GM12878 (cell line): ENCODE measurements at regions not wholly inside any gene's neighbourhood (a gene's known extent, or its start where the extent isn't known, plus 50 kb on each side); places are given as distances from the start of the nearest gene placed in this dataset.

Experiments
- ATAC-seq: fragments of 200-7000 bp; cut with Tn5 transposase; 3 replicates; pipeline ENCODE4 v1.9.1; 2020; ENCODE audit warnings: mild to moderate bottlenecking, moderate library complexity
- BruUV-seq: library from RNA; stranded (reverse); fragments of 400-500 nt; replicated peaks from 2 replicates; lab custom pipeline; 2021; lab: Mats Ljungman, UMichigan
- CTCF ChIA-PET: fragments of 300-600 bp; sonication (Branson Sonifier 250); formaldehyde crosslinking; extraction: SDS; loops from one replicate; lab custom pipeline; 2021; ENCODE audit warnings: inconsistent platforms; lab: Yijun Ruan, JAX
- POLR2A ChIA-PET: fragments of 350-600 bp; formaldehyde crosslinking; extraction: SDS; loops from one replicate; lab custom pipeline; 2021; ENCODE audit warnings: inconsistent platforms; lab: Charles Lee
- RAD21 ChIA-PET: fragments of 300-600 bp; sonication (Branson Sonifier 250); formaldehyde crosslinking; loops from one replicate; lab custom pipeline; 2023; ENCODE audit warnings: antibody characterized with exemption; ENCODE audit not compliant: unreplicated experiment; lab: Charles Lee
- SMC1A ChIA-PET: fragments of 300-600 bp; sonication (Branson Sonifier 250); formaldehyde crosslinking; loops from one replicate; lab custom pipeline; 2023; ENCODE audit not compliant: unreplicated experiment, uncharacterized antibody; lab: Charles Lee
- DNase-seq: peaks from one replicate; pipeline ENCODE4 v3.0.0-alpha.2; 2011; ENCODE audit warnings: low read depth, low spot score
- FAIRE-seq: peaks from 3 replicates; lab custom pipeline; 2011; peaks lifted over from hg19 to GRCh38; lab: Jason Lieb, UNC
- H2AFZ ChIP-seq: 2 replicates; pipeline ENCODE4 v1.6.0; 2011; ENCODE audit warnings: low read depth, low read length, control low read depth; ENCODE audit not compliant: control insufficient read depth
- H3K27ac ChIP-seq: 2 replicates; pipeline ENCODE4 v1.5.1; 2011; ENCODE audit warnings: control low read depth; ENCODE audit not compliant: control insufficient read depth, insufficient read depth
- H3K27me3 ChIP-seq, 2 experiments: replicated peaks in 1 of 2; 2 replicates each; pipeline versions ENCODE4 v1.6.0 to v1.6.1; 2011; ENCODE audit warnings: low read length in 1 of 2; ENCODE audit not compliant: control insufficient read depth in 2 of 2, insufficient read depth in 2 of 2
- H3K36me3 ChIP-seq, 2 experiments: 2 replicates each; pipeline ENCODE4 v1.5.1; 2011; ENCODE audit warnings: low read length in 1 of 2; ENCODE audit not compliant: control insufficient read depth in 2 of 2, insufficient read depth in 2 of 2
- H3K4me1 ChIP-seq: 2 replicates; pipeline ENCODE4 v1.6.1; 2011; ENCODE audit warnings: mild to moderate bottlenecking, low read length, moderate library complexity, mixed read lengths; ENCODE audit not compliant: control insufficient read depth, insufficient read depth
- H3K4me2 ChIP-seq: 2 replicates; pipeline ENCODE4 v1.6.0; 2011; ENCODE audit warnings: control low read depth; ENCODE audit not compliant: control insufficient read depth, insufficient read depth
- H3K4me3 ChIP-seq: fragments of 200-600 bp; sonication (generic); 2 replicates; pipeline ENCODE4 v1.5.1; 2016
- H3K79me2 ChIP-seq: 2 replicates; pipeline ENCODE4 v1.6.0; 2011; ENCODE audit warnings: low read length; ENCODE audit not compliant: control insufficient read depth, insufficient read depth
- H3K9ac ChIP-seq: 2 replicates; pipeline ENCODE4 v1.8.0; 2011; ENCODE audit warnings: low read length, control low read depth, mixed read lengths; ENCODE audit not compliant: control insufficient read depth, insufficient read depth
- H3K9me3 ChIP-seq: replicated peaks from 3 replicates; pipeline ENCODE4 v1.5.1; 2011; ENCODE audit warnings: mild to moderate bottlenecking, low read length; ENCODE audit not compliant: control insufficient read depth, insufficient read depth
- H4K20me1 ChIP-seq: 2 replicates; pipeline ENCODE4 v1.6.0; 2011; ENCODE audit not compliant: control insufficient read depth, insufficient read depth
- ASH2L ChIP-seq: fragments of 300-600, 200-600 bp; sonication (generic); IDR thresholded peaks from 2 replicates; pipeline ENCODE4 v1.6.1; 2017; ENCODE audit warnings: low read depth, mild to moderate bottlenecking, borderline replicate concordance
- CEBPZ ChIP-seq: fragments of 150-350 bp; IDR thresholded peaks from 2 replicates; pipeline ENCODE4 v1.6.1; 2016; ENCODE audit warnings: low read depth, low read length
- EED ChIP-seq: sonication (generic); IDR thresholded peaks from 2 replicates; pipeline ENCODE4 v1.6.1; 2016; ENCODE audit warnings: antibody characterized with exemption, low read depth
- JUNB ChIP-seq: IDR thresholded peaks from 2 replicates; pipeline ENCODE4 v1.6.1; 2016; ENCODE audit warnings: antibody characterized with exemption, mild to moderate bottlenecking
- NR2F1 ChIP-seq: fragments of 450-650 bp; conservative IDR thresholded peaks from 2 replicates; pipeline ENCODE4 v1.6.1; 2017; ENCODE audit warnings: mild to moderate bottlenecking
- POU2F2 ChIP-seq: IDR thresholded peaks from 3 replicates; pipeline ENCODE4 v1.6.1; 2011; ENCODE audit warnings: low read depth, mild to moderate bottlenecking, low read length, borderline replicate concordance
- RELB ChIP-seq: fragments of 450-650 bp; IDR thresholded peaks from 2 replicates; pipeline ENCODE4 v1.6.1; 2017; ENCODE audit warnings: low read depth, mild to moderate bottlenecking, moderate library complexity
- SKIL ChIP-seq: fragments of 450-650 bp; IDR thresholded peaks from 2 replicates; pipeline ENCODE4 v1.6.1; 2017; ENCODE audit warnings: mild to moderate bottlenecking, low read depth, inconsistent platforms; ENCODE audit not compliant: poor library complexity, severe bottlenecking
- SREBF2 ChIP-seq: IDR thresholded peaks from 2 replicates; pipeline ENCODE4 v1.6.1; 2012; ENCODE audit warnings: mild to moderate bottlenecking, low read length
- ZBTB4 ChIP-seq: fragments of 450-650 bp; formaldehyde crosslinking; IDR thresholded peaks from 2 replicates; pipeline ENCODE4 v1.4.0; 2022; ENCODE audit warnings: mild to moderate bottlenecking, moderate library complexity
- ZNF384 ChIP-seq: IDR thresholded peaks from 2 replicates; pipeline ENCODE4 v1.6.1; 2012; ENCODE audit warnings: low read depth, mild to moderate bottlenecking, low read length, improper control_type of control experiment, borderline replicate concordance
- WGBS: methylation state at CpG from one replicate; pipeline ENCODE4 v1.1.6; 2016; ENCODE audit warnings: low lambda C conversion rate; ENCODE audit not compliant: insufficient replicate concordance, insufficient coverage; ENCODE audit errors: missing lambda C conversion rate; 5-methylcytosine and 5-hydroxymethylcytosine counted together
- in situ Hi-C: fragments of 300-500 bp; cut with MboI; formaldehyde crosslinking; loops from 9 replicates; pipeline ENCODE4 v1.14.3; 2018; ENCODE audit warnings: mixed read lengths
- intact Hi-C: fragments of 100-400 bp; cut with micrococcal nuclease; formaldehyde crosslinking; loops from one replicate; pipeline ENCODE4 v1.14.2; 2022; ENCODE audit not compliant: unreplicated experiment

- ChIA-PET CTCF (no interaction called here), SMC1A (no interaction called here), RAD21 (no interaction called here), POLR2A (no interaction called here)
- no peak overlapping the region for H3K9ac ChIP-seq
- no peaks in the 10 kb centered on the region for H3K9me3 ChIP-seq
- H3K79me2 ChIP-seq: no peaks in the 10 kb centered on the region
- in situ Hi-C loops: no loop called here
- no peaks in the 10 kb centered on the region for H4K20me1 ChIP-seq
- WGBS: 0% methylated on average over 2 of the region's 2 CpGs
- H3K4me2 ChIP-seq: no peak overlapping the region
- no peak overlapping the region for H3K27ac ChIP-seq
- H3K4me1 ChIP-seq: no peaks in the 10 kb centered on the region
- no peak overlapping the region for H3K4me3 ChIP-seq
- no peaks in the 10 kb centered on the region for H3K36me3 ChIP-seq
- intact Hi-C loops: no loop called here
- no peak for DNase-seq
- no peak for ATAC-seq
- no peak for FAIRE-seq
- BruUV-seq: no TSS peak
- no peak overlapping the region for H2AFZ ChIP-seq
- no peaks in the 10 kb centered on the region for H3K27me3 ChIP-seq
- TF ChIP-seq ASH2L (no peak), ZBTB4 (no peak), ZNF384 (no peak), SKIL (no peak), NR2F1 (no peak), RELB (no peak), CEBPZ (no peak), SREBF2 (no peak), JUNB (no peak), EED (no peak), POU2F2 (no peak)
These were observed 1022.4 kb downstream of the TMEM182 start for GRCh38 chr2:103784261-103784660.
